Ovary (tissue), 3 donors: ENCODE measurements at regions not wholly inside any gene's neighbourhood (a gene's known extent, or its start where the extent isn't known, plus 50 kb on each side); places are given as distances from the start of the nearest gene placed in this dataset.

Experiments
- EP300 ChIP-seq: sonication (generic); formaldehyde crosslinking; IDR thresholded peaks from one replicate; pipeline ENCODE4 v1.6.1; 2017; ENCODE audit warnings: antibody characterized with exemption
- POLR2A ChIP-seq: fragments of 450-650 bp; IDR thresholded peaks from one replicate; pipeline ENCODE4 v1.6.1; 2017; ENCODE audit warnings: antibody characterized with exemption, mild to moderate bottlenecking, moderate library complexity
- TF ChIP-seq, protein P1 (sequence below), 3 donors: fragments of 450-650 bp in 2 of 3; fragments of 200-600 bp in 1 of 3; IDR thresholded peaks; one replicate each; pipeline versions ENCODE4 v1.5.1 to v1.8.0; 2016 to 2022; ENCODE audit warnings: antibody characterized with exemption in 3 of 3, mild to moderate bottlenecking in 1 of 3
- donor health status: DM: no; HTN: no; CAD: no.

DNA sequence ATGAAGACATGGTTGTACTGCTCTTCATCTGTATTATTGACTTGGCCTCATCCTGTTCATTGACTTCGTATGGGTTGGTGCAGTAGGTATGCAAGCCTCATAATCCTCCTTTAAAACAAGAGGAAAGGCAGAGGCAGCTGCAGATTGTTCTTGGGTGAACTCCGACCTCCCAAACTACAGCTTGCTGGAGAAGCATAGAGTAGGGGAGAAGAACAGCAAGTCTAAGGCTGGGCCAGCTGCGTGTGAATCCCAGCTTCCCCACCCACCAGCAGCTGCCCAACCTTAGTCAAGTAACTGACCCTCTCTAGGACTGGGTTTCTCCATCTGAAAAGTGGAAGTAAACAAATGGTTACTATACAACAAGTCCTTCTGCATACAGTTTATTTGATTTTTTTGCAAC is 114.5 kb upstream of the WWC1 start:
- TF ChIP-seq, protein P1, sequence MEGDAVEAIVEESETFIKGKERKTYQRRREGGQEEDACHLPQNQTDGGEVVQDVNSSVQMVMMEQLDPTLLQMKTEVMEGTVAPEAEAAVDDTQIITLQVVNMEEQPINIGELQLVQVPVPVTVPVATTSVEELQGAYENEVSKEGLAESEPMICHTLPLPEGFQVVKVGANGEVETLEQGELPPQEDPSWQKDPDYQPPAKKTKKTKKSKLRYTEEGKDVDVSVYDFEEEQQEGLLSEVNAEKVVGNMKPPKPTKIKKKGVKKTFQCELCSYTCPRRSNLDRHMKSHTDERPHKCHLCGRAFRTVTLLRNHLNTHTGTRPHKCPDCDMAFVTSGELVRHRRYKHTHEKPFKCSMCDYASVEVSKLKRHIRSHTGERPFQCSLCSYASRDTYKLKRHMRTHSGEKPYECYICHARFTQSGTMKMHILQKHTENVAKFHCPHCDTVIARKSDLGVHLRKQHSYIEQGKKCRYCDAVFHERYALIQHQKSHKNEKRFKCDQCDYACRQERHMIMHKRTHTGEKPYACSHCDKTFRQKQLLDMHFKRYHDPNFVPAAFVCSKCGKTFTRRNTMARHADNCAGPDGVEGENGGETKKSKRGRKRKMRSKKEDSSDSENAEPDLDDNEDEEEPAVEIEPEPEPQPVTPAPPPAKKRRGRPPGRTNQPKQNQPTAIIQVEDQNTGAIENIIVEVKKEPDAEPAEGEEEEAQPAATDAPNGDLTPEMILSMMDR (IDR thresholded peaks at IDR 0.05), result no peak
- no peak for TF ChIP-seq POLR2A
- no peak for TF ChIP-seq EP300
